HG02798 (cell line): ENCODE measurements at regions not wholly inside any gene's neighbourhood (a gene's known extent, or its start where the extent isn't known, plus 50 kb on each side); places are given as distances from the start of the nearest gene placed in this dataset.

Experiments used
- ATAC-seq: cut with Tn5 transposase; IDR thresholded peaks from one replicate; pipeline ENCODE4 v1.9.1; 2021; ENCODE audit warnings: mild to moderate bottlenecking; ENCODE audit not compliant: unreplicated experiment, poor library complexity

DNA sequence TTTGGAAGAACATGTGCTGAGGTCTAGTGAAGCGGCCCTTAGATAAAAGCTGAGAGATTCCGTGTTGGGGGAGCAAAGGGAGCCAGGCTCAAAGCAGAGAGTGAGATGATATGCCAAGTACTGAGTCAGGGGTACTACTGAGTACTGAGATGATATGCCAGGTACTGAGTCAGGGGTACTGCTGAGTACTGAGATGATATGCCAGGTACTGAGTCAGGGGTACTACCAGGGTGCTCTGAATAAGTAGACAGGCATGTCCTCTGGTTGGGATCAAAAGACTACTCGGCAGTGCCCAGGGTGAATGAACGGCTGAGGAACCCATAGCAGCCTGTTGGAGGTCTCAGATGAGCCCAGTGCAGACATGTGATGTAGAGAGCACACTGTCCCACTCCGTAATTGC, 239.0 kb downstream of the SOX9 start:
- ATAC-seq: no peak

DNA sequence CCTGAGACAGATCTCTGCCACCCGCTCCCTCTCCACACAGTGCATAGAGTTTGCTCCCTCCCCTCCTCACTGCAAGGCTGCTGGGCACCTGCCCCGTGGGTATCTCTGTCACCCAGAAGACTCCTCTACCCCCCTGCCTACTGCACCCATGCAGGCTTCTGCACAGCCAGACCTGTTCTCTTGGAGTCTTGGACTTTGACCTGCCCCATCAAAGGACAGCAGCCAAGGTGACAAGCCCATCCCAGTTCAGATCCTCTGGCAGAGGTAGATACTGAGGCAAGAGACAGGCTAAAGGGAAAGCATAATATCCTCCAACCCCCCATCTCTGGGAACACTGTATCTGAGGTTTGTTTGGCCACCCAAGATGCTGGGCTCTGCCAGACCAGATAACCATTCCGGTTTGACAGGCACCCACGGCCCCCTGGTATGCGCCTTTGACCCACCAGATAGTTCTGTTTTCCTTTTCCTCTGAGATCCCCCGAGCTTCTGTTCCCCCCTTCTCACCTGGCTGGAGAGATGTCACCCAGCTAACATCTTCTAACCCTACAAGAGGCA, 239.6 kb downstream of the SOX9 start:
- ATAC-seq: no peak

DNA sequence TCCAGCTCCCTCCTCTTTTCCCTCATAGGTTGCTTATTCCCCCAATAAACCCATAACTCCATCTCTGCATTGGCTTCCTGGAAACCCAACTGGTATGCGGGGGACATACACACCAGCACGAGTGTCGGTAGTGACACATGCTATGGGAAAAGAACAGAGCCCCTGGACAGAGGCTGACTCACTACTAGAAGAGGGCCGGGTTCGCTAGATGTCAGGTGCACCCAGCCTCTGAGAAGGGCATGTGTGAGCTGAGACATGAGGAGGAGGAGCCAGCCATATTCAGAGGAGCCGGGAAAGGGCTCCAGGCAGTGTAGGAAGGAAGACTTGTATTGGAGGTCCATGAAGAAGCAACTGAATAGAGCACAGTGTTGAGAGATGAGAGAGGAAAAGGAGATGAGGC, 241.1 kb downstream of the SOX9 start:
- no peak for ATAC-seq

DNA sequence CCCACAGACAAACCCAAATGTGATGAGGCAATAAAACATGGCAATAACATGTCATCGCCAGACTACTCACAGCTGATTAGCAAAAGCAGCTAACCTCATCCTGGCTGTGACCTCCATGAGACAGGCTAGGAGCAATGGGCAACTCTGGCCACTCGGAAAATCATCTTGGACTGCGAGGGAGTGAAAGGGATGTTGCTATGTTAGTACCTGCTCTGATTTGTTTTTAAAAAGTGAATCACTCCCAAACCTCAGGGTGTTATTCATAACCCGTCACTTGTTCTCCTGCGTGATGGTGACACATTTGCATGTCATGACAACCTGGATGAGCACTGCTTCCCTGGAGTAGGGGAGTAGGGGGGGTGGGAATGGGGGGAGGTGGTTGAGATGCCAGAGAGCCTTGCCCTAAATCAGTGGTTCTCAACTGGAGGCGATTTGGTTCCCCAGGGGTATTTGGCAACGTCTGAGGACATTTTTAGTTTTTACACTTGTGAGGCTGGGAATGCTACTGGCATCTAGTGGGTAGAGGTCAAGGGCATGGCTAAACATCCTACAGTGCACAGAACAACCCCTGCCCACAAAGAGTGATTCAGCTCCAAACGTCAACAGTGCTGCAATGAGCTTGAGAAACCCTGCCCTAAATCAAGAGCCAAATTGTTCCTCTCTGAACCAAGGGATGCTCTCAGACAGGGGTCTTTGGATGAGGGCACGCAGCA, 241.7 kb downstream of the SOX9 start:
- ATAC-seq: no peak

DNA sequence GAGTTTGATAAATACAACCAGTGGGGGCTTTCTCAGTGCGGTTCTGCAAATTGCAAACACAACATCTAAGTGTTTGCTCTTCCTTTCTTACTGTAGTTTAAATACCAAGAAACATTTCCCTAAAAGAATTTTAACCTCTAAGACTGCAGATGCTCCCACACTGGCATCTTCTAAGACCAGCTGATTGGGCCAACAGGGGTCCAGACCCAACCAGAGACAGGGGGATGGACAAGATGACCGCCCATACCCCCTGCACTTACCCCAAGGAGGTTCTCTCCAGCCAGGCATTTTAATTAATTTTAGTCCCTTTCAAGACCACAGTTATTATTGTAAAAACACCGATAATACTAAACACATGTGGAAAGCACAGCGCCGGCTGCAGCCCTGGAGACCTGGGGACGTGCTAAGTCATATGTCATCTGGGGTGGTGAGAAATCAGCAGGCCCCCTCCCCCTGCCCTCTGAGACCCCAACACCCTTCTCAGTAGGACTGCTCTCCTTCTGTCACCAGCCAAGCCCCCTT, 242.3 kb downstream of the SOX9 start:
- no peak for ATAC-seq

DNA sequence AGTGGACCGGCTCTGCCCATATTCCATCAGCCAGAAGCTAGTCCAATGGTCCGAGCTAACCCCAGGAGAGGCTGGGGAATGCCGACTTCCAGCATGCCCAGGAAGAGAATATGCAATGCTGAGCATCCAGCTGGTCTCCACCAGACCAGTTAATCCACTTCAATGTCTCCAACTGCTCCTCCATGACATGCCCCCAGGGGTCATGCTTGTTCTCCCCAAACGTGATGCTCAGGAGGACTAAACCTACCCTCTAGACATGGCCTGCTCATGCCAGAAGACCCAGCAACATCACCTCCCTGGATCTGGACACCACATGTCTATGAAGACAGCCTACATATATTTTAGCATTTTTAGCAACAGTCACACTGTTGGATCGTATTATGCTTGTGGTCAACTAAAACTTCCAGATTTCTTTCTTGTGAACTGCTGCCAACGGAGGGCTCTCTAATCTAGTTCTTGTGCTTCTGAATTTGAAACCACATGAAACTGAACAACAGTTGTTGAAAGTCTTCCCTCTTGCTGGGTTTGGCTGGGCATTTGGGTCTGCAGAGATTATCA, 245.1 kb downstream of the SOX9 start:
- ATAC-seq: no peak

DNA sequence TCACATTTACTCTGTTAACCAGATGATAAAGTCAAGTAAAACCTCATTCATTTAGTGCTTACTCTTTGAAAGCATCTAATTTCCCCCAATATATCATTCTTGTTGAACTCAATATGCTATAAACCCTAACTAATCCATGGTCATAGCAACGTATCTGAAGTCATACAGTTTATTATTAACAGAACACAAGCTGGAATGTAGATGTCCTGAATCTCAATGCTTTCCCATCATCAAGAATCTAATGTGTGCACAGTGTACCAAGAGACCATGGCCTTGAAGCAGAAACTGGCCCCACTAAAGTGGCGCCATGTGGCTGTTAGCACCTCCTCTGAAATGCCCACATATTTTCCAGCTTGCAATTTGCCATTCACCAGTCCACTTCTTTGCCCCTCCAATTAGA, 245.8 kb downstream of the SOX9 start:
- no peak for ATAC-seq

DNA sequence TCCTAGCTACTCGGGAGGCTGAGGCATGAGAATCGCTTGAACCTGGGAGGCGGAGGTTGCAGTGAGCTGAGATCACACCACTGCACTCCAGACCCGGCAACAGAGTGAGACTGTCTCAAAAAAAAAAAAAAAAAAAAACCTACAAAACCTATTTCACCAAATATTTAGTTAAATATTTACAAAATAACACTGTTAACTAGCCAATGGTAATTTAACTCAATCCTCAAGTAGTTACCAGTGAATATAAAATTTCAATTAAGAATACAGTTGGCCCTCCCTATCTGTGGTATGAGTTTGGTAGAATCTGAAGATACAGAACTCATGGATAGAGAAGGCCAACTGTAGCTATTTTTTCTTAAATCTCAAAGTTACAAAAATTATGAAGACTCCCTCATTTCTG, 247.4 kb downstream of the SOX9 start:
- no peak for ATAC-seq

DNA sequence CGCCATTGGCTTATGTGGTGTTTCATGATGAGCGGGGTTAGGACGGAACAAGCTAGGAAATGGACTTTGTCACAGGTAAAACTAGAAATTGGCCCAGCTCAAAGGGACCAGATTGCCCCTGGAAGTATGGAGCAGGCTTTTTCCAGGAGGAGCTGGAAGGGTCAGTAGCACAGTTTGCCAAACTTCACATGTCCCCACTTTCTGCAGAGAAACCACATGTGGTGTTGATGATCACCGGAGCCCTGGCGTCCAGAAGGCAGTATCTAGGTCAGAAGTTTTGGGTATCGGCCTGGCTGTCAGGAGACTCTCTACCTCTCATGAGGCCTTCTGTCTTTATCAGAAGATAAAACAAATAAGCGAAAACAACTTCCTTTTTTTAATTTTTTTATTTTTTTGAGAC, 248.5 kb downstream of the SOX9 start:
- no peak for ATAC-seq

DNA sequence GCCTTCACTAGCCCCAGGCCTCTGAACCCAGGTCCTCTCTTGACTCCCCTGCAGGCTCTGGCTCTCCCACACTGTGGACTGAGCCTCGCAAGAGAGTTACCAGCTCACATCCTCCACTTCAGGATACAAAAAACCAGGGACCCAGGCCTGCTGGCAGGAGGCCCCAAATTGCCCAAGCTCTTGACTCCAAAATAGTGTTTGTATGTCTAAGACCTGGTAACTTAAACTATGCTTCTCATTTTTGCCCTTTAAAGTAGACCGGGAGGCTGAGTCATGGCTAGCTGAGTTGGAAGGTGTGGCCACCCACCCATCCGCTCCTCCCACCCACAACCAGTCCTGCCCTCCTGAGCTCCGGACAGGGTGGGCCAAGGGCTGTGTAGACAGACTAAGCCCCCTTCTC, 250.0 kb downstream of the SOX9 start:
- ATAC-seq: no peak

DNA sequence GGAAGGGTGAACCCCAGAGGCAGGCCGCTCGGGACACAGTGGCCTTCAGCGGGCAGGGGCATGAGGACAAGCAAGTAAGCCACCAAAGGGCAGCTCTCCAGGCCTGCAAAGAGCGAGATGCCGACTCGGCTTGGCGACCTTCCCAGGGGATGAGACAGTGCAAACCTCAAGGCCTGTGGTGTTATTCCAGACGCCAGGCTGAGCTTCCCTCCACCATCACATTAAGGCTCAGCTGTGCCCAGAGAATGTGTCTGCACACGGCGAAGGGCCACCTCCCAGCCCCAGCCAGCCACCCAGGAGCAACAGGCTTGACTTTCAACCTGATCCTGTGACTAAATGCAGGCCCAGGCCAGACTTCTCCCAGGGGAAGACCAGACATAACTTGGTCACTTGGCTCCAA, 251.4 kb downstream of the SOX9 start:
- no peak for ATAC-seq

DNA sequence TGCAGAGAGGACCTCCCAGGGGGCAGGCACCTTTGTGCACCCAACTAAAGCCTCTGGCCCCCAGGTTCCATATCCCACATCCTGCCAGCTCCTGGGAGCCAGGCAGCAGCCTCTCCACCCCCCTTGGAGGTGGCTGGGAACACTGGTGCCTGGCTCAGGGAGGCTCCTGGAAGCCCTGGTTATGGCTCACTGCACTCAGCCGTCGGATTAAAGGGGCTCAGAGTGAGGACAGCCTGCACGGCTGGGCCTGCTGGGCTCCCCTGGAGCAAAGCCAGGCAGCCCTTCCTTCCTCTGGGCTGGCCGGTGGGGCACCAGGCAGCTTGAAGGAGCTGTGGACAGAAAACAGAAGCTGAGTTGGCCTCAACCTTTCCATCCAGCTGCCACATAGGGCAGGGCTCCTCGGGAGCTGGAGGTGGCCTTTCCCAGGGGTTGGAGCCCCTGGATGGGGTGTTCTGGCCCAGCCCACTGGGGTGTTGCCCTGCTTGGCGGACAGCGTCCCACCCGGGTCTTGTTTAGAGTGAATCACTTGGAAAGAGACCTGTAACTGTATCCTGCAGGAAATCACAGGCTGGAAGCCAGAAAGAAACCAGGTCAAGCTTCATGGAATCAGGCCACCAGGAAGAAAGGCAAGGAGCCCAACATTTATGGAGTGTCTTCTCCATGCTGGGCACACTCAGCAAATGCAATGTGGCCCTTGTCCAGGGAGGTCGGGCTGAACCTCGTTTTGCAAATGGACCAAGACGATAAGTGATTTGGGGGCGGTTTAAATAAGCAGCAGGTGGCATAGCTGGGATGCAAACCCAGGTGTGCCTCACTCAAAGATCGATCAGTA, 253.3 kb downstream of the SOX9 start:
- no peak for ATAC-seq

DNA sequence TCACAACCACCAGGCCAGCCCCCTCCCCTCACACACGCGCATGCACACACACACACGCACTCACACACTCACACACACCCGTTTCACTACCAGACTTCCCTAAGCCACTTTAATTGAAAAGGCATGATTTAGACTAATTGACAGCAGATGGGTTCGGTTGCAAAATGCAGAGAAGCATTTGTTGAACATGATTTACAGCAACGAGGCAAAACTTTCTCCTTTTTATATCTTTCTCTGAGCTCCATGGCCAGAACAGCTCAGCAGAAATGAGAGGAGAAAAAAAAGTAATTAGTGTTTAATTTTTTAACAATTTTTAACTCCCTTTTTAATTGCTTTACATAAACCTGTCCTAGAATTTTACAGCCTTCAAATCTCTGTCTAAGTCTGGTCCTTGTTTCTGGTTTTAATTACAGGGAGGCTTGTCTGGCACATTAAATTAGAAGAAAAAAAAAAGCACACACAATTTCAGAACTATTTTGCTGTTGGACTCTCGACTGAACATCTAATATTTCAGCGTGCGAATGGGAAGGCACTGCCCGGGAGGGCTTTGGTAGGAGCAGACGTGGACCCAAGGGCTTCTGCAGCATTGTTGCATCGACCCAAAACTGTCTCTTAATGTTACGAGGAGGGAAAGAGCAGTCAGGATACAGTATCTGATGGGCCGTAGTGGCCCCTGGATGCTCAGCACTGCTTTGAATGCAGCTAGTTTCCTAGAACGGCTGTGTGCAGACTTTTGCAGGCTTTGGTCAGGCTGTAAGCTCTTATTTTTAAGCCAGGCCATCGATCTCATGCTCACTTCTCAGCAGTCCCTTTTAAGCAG, 255.9 kb downstream of the SOX9 start:
- no peak for ATAC-seq

DNA sequence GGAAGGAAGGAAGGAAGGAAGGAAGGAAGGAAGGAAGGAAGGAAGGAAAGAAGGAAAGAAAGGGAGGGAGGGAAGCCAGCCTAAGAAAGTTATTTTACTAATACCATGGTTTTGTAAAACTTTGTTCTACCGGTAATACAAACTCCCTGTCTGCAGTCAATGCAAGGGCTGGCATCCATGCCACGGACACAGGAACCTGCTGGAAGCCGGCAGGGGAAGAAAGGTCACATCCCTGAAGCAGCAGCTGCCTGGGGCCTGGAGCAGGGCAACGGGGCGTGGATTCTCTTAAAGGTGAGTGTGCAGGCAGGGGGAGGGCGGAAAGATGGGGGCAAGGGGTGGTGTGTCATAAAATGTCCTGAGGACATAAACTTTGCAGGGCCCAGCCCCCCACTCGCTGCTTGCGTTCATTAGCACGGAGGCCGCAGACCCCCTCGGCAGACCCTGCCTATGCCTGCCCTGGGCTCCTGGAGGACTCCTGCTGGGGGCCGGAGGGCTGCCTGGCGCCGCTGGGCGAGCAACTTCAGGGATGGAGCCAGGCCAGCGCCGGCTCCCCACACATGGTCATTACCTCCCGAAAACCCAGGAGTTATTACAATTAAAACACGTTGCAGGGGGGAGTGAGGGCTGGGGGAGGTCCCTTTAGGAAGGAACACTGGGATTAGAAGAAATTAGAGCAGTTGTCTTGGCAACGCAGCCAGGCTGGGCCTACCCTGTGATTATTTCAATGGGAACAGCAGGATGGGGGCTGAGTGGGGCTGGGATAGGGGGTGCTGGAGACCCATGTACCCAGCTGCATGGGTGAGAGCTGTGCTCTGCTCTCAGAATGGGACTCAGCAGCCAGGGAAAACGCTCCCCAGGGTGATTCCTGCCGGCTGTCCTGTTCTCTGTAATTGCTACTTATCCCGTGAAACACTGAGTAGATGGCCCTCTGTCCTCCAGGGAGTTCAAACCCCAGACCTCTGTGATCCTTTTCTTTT, 257.9 kb downstream of the SOX9 start:
- ATAC-seq: no peak

DNA sequence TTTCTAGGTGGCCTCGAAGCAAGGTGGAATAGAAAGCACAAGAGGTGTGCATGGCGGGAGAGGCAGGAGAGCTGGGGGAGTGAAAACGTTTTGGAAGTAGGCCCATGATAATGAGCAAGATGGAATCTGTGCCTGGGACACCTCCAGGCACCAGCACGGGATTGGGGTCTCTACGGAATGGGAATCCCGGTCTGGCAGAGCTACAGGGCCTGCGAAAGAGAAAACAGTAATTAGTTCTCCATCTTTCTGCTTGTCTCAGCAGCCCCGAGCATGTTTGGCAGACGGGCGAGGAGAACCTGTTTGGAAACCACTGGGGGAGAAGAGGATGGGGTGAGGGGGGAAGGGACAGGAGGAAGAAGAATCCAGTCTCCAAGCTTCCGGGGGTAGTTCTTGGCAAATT, 258.7 kb downstream of the SOX9 start:
- ATAC-seq: no peak

DNA sequence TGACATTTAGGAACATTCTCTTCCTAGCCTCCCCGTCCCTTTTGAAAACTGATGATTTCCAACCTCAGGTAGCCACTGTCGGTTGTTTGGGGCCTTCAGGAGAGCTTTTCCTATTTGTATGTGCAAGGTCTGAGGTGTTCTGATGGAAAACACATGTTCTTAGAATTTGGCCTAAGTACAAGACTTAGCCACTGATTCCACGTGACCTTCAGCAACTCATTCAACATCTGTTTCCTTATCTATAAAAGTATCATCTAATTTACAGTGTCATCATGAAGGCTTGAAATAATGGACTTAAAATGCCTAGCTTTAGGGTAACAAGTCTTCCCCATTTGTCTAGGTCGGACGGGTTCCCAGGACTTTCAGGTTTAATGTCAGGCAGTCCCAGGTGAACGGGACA, 259.3 kb downstream of the SOX9 start:
- ATAC-seq: no peak

DNA sequence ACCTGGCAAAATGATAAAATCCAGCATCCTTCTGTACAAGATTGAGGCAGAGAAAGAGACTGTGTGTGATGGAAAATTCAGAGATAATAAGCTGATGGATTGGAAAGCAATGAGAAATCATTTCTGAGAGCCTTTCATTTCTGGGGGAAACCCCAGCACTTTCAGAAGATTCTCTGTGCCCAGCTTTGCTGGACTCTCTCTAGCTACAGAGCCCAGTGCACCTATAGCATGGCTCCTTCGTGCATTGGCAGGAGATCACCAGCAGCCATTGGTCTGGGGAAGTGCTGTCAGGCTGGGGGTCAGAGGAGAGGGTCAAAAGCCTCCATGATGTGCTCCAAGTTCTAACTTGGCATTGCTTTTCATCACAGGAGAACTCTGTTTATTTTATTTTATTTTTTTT, 259.9 kb downstream of the SOX9 start:
- ATAC-seq: no peak

DNA sequence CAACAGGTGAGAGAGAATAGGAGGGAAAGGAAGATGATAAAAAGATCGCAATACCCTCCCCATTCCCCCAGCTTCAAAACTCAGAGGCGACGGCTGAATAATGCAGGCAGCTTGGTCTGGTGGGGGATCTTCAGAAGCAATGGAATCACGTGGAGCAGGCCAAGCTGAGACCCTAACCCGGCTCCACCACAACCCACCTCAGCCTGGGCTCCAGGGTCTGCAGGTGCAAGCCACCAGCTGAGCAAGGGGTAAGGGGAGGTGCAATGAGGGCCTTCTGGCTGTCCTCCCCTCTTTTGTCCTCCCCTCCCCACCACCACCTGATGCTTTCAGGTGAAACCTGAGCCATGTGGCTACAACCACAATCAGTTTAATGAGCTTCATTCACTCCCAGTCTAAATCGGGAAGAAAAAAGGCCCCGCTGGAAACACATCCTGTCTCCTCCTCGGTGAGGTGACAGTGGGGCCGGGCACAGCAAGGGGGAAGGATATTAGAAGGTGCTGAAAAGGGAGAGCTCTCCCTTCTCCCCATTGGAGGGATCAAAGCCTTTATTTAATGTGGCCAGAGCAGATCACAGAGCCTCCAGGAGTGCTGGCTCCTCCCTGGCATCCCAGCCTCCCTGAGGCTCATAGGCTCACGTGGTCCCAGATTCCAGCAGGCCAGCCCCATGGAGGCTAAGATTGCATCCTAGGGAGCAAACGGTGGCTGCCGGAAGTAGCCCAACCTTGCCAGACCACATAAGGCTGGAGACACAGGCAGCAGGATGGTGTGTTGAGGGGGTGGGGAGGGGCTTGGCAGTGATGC, 261.0 kb downstream of the SOX9 start:
- no peak for ATAC-seq
